HepG2 (cell line): ENCODE measurements at regions not wholly inside any gene's neighbourhood (a gene's known extent, or its start where the extent isn't known, plus 50 kb on each side); places are given as distances from the start of the nearest gene placed in this dataset.

ENCODE experiments used
- EED ChIP-seq: sonication (generic); formaldehyde crosslinking; IDR thresholded peaks from 2 replicates; pipeline ENCODE4 v1.5.0; 2020; ENCODE audit warnings: mild to moderate bottlenecking, missing genetic modification reagents
- NFAT5 ChIP-seq: sonication (generic); formaldehyde crosslinking; IDR thresholded peaks from 2 replicates; pipeline ENCODE4 v1.4.0; 2020; ENCODE audit warnings: missing genetic modification reagents
- ZNF703 ChIP-seq: sonication (generic); formaldehyde crosslinking; IDR thresholded peaks from 2 replicates; pipeline ENCODE4 v1.5.1; 2020; ENCODE audit warnings: missing genetic modification reagents, mild to moderate bottlenecking, moderate library complexity, borderline replicate concordance
- ZSCAN30 ChIP-seq: sonication (generic); formaldehyde crosslinking; IDR thresholded peaks from 2 replicates; pipeline ENCODE4 v1.5.0; 2020; ENCODE audit warnings: mild to moderate bottlenecking, missing genetic modification reagents
- TF ChIP-seq, protein P1 (sequence below): sonication (generic); formaldehyde crosslinking; IDR thresholded peaks from 2 replicates; pipeline ENCODE4 v1.9.0; 2021; ENCODE audit warnings: mild to moderate bottlenecking, missing genetic modification reagents

DNA sequence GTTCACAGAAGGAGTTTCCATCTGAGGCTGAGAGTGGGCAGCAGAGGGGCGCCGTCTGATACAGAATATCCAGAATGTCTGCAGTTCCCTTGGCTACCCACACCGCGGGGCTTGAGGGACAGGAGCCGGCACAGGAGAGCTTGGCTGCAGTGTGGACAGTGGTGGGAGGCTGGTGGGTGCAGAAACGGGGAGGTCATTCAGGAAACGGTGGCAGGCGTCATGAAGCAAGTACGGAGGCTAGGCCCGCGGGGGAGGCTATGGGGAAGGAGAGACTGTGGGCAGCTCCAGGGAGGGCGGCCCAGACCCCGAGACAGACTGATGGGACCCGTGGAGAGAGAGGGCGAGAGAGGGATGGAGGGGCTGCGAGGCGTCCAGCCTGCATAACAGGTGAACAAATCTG lies 55.2 kb upstream of the UQCRFS1 start (continued):
- TF ChIP-seq NFAT5 (CRISPR knock-in tag) (no peak), ZNF703 (no peak), ZSCAN30 (no peak), EED (no peak)
- TF ChIP-seq, protein P1, sequence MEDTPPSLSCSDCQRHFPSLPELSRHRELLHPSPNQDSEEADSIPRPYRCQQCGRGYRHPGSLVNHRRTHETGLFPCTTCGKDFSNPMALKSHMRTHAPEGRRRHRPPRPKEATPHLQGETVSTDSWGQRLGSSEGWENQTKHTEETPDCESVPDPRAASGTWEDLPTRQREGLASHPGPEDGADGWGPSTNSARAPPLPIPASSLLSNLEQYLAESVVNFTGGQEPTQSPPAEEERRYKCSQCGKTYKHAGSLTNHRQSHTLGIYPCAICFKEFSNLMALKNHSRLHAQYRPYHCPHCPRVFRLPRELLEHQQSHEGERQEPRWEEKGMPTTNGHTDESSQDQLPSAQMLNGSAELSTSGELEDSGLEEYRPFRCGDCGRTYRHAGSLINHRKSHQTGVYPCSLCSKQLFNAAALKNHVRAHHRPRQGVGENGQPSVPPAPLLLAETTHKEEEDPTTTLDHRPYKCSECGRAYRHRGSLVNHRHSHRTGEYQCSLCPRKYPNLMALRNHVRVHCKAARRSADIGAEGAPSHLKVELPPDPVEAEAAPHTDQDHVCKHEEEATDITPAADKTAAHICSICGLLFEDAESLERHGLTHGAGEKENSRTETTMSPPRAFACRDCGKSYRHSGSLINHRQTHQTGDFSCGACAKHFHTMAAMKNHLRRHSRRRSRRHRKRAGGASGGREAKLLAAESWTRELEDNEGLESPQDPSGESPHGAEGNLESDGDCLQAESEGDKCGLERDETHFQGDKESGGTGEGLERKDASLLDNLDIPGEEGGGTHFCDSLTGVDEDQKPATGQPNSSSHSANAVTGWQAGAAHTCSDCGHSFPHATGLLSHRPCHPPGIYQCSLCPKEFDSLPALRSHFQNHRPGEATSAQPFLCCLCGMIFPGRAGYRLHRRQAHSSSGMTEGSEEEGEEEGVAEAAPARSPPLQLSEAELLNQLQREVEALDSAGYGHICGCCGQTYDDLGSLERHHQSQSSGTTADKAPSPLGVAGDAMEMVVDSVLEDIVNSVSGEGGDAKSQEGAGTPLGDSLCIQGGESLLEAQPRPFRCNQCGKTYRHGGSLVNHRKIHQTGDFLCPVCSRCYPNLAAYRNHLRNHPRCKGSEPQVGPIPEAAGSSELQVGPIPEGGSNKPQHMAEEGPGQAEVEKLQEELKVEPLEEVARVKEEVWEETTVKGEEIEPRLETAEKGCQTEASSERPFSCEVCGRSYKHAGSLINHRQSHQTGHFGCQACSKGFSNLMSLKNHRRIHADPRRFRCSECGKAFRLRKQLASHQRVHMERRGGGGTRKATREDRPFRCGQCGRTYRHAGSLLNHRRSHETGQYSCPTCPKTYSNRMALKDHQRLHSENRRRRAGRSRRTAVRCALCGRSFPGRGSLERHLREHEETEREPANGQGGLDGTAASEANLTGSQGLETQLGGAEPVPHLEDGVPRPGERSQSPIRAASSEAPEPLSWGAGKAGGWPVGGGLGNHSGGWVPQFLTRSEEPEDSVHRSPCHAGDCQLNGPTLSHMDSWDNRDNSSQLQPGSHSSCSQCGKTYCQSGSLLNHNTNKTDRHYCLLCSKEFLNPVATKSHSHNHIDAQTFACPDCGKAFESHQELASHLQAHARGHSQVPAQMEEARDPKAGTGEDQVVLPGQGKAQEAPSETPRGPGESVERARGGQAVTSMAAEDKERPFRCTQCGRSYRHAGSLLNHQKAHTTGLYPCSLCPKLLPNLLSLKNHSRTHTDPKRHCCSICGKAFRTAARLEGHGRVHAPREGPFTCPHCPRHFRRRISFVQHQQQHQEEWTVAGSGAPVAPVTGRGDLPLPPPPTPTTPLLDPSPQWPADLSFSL (CRISPR knock-in tag), result no peak
- TF ChIP-seq, all 625 proteins: peak for 0
